WI38 (cell line): ENCODE measurements at regions not wholly inside any gene's neighbourhood (a gene's known extent, or its start where the extent isn't known, plus 50 kb on each side); places are given as distances from the start of the nearest gene placed in this dataset.

Experiments used
- H3K4me3 ChIP-seq: 2 replicates; pipeline ENCODE4 v1.5.1; 2011; ENCODE audit warnings: low read depth, mild to moderate bottlenecking, control low read depth, low read length
- CTCF ChIP-seq: IDR thresholded peaks from 2 replicates; pipeline ENCODE4 v1.5.1; 2012; ENCODE audit warnings: low read depth, mild to moderate bottlenecking, control low read depth, low read length

- no peak for TF ChIP-seq CTCF
- no peak overlapping the region for H3K4me3 ChIP-seq
These were observed 312.7 kb upstream of the CWC22 start for GRCh38 chr2:180319586-180320405.

GRCh38 chr2:180314086-180314485 is 307.0 kb upstream of the CWC22 start:
- H3K4me3 ChIP-seq: no peak overlapping the region
- TF ChIP-seq CTCF: no peak

GRCh38 chr2:180312542-180312941 is 305.4 kb upstream of the CWC22 start:
- TF ChIP-seq CTCF: no peak
- H3K4me3 ChIP-seq: no peak overlapping the region

- no peak overlapping the region for H3K4me3 ChIP-seq
- no peak for TF ChIP-seq CTCF
These were observed 300.0 kb upstream of the CWC22 start for GRCh38 chr2:180307096-180307495.

- H3K4me3 ChIP-seq: no peak overlapping the region
- TF ChIP-seq CTCF: no peak
These were observed 299.2 kb upstream of the CWC22 start for GRCh38 chr2:180306346-180306745.

- H3K4me3 ChIP-seq: no peak overlapping the region
- TF ChIP-seq CTCF: no peak
These were observed 284.7 kb upstream of the CWC22 start for GRCh38 chr2:180291552-180292421.

GRCh38 chr2:180291060-180291459 is 284.0 kb upstream of the CWC22 start:
- no peak overlapping the region for H3K4me3 ChIP-seq

More at GRCh38 chr2:180291060-180291459, 284.0 kb upstream of the CWC22 start:
- TF ChIP-seq CTCF: no peak
